WERI-Rb-1 (cell line): ENCODE measurements at regions not wholly inside any gene's neighbourhood (a gene's known extent, or its start where the extent isn't known, plus 50 kb on each side); places are given as distances from the start of the nearest gene placed in this dataset.
"Not testable (repeated sequence)": the region's sequence is repeated elsewhere in the genome, so short reads cannot be mapped to it uniquely, and the experiment has no call there.

Experiments
- DNase-seq: peaks from one replicate; pipeline ENCODE4 v3.0.0-alpha.2; 2020
- H3K27ac ChIP-seq: fragments of 250-450 bp; sonication (Bioruptor Pico); 2 replicates; pipeline ENCODE4 v1.5.1; 2020; ENCODE audit warnings: mild to moderate bottlenecking, moderate library complexity
- H3K27me3 ChIP-seq: fragments of 250-450 bp; sonication (Bioruptor Pico); 2 replicates; pipeline ENCODE4 v1.5.1; 2021; ENCODE audit warnings: mild to moderate bottlenecking, low read depth, moderate library complexity; ENCODE audit not compliant: insufficient read depth, severe bottlenecking
- H3K36me3 ChIP-seq: fragments of 250-450 bp; sonication (Bioruptor Pico); 2 replicates; pipeline ENCODE4 v1.5.1; 2020; ENCODE audit warnings: mild to moderate bottlenecking, moderate library complexity
- H3K4me3 ChIP-seq: 2 replicates; pipeline ENCODE4 v1.5.1; 2011; ENCODE audit warnings: low read depth, mild to moderate bottlenecking, control low read depth, low read length
- H3K9me3 ChIP-seq: fragments of 250-450 bp; sonication (Bioruptor Pico); 2 replicates; pipeline ENCODE4 v1.5.1; 2021; ENCODE audit warnings: mild to moderate bottlenecking, moderate library complexity; ENCODE audit not compliant: severe bottlenecking
- TF ChIP-seq, protein P1 (sequence below): IDR thresholded peaks from 2 replicates; pipeline ENCODE4 v1.5.1; 2011; ENCODE audit warnings: low read depth, mild to moderate bottlenecking, control low read depth, inconsistent platforms, low read length

DNA sequence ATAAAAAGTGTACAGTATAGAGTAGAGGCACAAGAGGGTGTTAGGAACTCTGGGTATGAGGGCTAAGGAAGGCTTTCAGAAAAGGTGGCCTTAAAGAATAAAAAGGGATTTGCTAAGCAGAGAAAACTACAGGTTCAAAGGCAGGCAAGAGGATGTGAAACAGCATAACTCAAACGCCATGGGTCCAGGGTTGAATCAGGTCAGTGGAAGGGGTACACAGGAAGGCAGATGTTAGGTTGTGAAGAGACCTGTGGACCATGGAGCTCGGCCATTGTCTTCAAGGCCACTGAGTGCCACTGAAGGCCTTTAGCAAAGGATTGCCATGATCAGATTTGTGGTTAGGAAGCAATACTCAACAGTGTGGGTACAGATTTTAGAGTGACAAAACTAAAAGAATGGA lies 108.2 kb upstream of the FAM98A start:
- Histone ChIP-seq H3K9me3 (no peaks in the 10 kb centered on the region), H3K27me3 (no peaks in the 10 kb centered on the region), H3K36me3 (no peaks in the 10 kb centered on the region), H3K4me3 (no peak overlapping the region), H3K27ac (no peak overlapping the region)
- TF ChIP-seq, protein P1, sequence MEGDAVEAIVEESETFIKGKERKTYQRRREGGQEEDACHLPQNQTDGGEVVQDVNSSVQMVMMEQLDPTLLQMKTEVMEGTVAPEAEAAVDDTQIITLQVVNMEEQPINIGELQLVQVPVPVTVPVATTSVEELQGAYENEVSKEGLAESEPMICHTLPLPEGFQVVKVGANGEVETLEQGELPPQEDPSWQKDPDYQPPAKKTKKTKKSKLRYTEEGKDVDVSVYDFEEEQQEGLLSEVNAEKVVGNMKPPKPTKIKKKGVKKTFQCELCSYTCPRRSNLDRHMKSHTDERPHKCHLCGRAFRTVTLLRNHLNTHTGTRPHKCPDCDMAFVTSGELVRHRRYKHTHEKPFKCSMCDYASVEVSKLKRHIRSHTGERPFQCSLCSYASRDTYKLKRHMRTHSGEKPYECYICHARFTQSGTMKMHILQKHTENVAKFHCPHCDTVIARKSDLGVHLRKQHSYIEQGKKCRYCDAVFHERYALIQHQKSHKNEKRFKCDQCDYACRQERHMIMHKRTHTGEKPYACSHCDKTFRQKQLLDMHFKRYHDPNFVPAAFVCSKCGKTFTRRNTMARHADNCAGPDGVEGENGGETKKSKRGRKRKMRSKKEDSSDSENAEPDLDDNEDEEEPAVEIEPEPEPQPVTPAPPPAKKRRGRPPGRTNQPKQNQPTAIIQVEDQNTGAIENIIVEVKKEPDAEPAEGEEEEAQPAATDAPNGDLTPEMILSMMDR = no peak
- DNase-seq = no peak

DNA sequence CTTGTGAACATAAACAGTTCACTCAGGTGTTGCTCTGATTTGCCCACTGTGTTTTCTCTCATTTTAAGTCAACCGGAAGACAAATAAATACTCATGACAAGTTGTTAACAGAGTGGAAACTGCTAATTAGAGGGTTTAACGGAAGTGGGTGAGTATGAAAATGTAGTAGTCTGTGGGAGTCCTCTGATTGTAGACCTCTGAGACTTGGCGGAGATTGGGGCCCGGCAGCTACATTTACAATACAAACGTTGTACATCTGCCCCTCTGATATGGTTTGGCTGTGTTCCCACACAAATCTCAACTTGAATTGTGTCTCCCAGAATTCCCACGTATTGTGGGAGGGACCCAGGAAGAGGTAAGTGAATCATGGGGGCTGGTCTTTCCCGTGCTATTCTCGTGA lies 107.3 kb upstream of the FAM98A start:
- H3K27me3 ChIP-seq = no peaks in the 10 kb centered on the region
- H3K36me3 ChIP-seq = no peaks in the 10 kb centered on the region
- no peaks in the 10 kb centered on the region for H3K9me3 ChIP-seq
- H3K4me3 ChIP-seq = no peak overlapping the region
- no peak overlapping the region for H3K27ac ChIP-seq
- DNase-seq = no peak
- TF ChIP-seq, protein P1 = no peak

DNA sequence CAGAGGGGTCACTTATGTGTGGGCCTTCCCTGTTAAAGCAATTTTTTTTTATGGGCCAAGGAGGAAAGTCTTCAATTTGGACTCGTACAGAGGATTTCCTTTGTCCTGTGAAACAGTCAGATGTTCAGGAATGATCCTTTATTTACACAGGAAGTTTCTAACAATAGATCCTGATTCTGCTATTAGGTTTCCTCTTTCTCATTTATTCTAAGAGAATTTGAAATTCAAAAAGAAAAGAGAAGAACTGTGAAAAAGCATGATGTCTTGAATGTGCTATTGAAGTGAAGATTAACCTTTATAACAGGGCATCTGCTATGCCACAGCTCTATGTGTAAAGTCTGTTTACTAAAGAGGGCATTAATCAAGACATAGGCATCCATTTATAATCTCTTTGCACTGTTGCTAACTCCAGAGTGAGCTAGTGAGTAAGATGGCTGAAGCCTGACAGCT lies 105.3 kb upstream of the FAM98A start:
- no peaks in the 10 kb centered on the region for H3K9me3 ChIP-seq
- no peaks in the 10 kb centered on the region for H3K36me3 ChIP-seq
- TF ChIP-seq, protein P1 = no peak
- no peak for DNase-seq
- no peaks in the 10 kb centered on the region for H3K27me3 ChIP-seq
- no peak overlapping the region for H3K27ac ChIP-seq
- H3K4me3 ChIP-seq = no peak overlapping the region

DNA sequence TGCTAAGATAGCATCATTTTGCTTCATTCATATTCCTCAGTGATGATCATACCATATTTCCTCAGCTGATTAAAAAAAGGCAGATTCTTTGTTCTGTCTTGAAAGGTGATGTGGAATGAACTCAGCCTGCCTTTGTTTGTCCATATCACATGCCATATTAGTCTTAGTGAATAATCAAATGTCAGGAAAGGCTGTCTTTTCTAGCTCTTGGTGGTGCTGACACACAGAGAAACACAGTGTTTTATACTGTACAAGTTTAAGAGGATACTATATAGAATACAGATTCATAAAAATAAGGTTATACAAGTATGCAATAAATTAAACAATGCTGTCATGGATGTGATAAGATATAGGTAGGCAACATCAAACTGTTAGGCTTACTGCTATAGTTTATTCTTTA lies 97.1 kb upstream of the FAM98A start:
- Histone ChIP-seq H3K27ac (no peak overlapping the region), H3K36me3 (no peaks in the 10 kb centered on the region), H3K9me3 (peaks cover 3% of the 10 kb centered on the region), H3K27me3 (no peaks in the 10 kb centered on the region), H3K4me3 (no peak overlapping the region)
- no peak for DNase-seq
- TF ChIP-seq, protein P1 = no peak

DNA sequence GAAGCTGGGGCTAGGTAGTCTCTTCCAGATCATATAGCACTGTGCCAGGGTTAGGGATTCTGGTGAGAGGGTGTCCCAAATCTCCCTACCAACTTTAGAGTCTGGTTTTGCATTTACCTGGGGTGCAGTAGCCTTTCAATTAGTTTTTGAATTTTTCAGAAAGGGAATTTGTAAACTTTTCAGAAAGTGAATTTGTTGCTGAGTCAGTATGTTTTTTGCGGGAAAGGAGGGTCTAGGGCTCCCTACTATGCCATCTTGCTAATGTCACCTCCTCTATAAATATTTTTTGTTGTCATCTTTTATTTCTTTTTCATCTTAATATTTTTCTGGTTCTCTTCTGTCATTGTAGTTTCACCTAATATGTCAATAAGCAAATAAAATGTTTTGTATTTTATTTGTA lies 95.8 kb upstream of the FAM98A start:
- TF ChIP-seq, protein P1 = no peak
- Histone ChIP-seq H3K9me3 (peaks cover 5% of the 10 kb centered on the region), H3K27me3 (no peaks in the 10 kb centered on the region), H3K27ac (no peak overlapping the region), H3K4me3 (no peak overlapping the region), H3K36me3 (no peaks in the 10 kb centered on the region)
- no peak for DNase-seq

DNA sequence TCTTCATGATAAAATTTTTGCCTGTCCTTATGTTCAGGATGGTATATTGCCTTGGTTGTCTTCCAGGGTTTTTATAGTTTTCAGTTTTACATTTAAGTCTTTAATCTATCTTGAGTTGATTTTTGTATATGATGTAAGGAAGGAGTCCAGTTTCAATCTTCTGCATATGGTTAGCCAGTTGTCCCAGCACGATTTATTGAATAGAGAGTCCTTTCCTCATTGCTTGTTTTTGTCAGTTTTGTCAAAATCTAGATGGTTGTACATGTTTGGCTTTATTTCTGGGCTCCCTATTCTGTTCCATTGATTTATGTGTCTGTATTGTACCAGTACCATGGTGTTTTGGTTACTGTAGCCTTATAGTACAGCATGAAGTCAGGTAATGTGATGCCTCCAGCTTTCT lies 91.6 kb upstream of the FAM98A start:
- not testable (repeated sequence) for H3K27ac ChIP-seq, H3K36me3 ChIP-seq, DNase-seq, H3K4me3 ChIP-seq, H3K27me3 ChIP-seq
- H3K9me3 ChIP-seq = peaks cover 14% of the 10 kb centered on the region
